KMS-11 (cell line): ENCODE measurements at regions not wholly inside any gene's neighbourhood (a gene's known extent, or its start where the extent isn't known, plus 50 kb on each side); places are given as distances from the start of the nearest gene placed in this dataset.
"Not testable (repeated sequence)": the region's sequence is repeated elsewhere in the genome, so short reads cannot be mapped to it uniquely, and the experiment has no call there.

Source experiments
- H2AFZ ChIP-seq: fragments of 200-600 bp; sonication (generic); 2 replicates; pipeline ENCODE4 v1.6.1; 2016; ENCODE audit warnings: antibody characterized with exemption, mixed run types, low read depth
- H3K27ac ChIP-seq: fragments of 200-600 bp; sonication (generic); 2 replicates; pipeline ENCODE4 v1.6.1; 2016; ENCODE audit warnings: mild to moderate bottlenecking, mixed run types
- H3K27me3 ChIP-seq: fragments of 200-600 bp; sonication (generic); 2 replicates; pipeline ENCODE4 v1.6.1; 2017; ENCODE audit warnings: mild to moderate bottlenecking, low read depth, mixed run types, moderate library complexity; ENCODE audit not compliant: insufficient read depth
- H3K36me3 ChIP-seq: fragments of 200-600 bp; sonication (generic); 2 replicates; pipeline ENCODE4 v1.6.1; 2017; ENCODE audit warnings: mild to moderate bottlenecking, mixed run types; ENCODE audit not compliant: insufficient read depth
- H3K4me1 ChIP-seq: fragments of 200-600 bp; sonication (generic); 2 replicates; pipeline ENCODE4 v1.6.1; 2016; ENCODE audit warnings: mild to moderate bottlenecking, low read depth, mixed run types; ENCODE audit not compliant: poor library complexity, severe bottlenecking
- H3K4me2 ChIP-seq: fragments of 200-600 bp; sonication (generic); 2 replicates; pipeline ENCODE4 v1.7.0; 2016; ENCODE audit warnings: mild to moderate bottlenecking, mixed run types
- H3K4me3 ChIP-seq: fragments of 200-600 bp; sonication (generic); IDR thresholded peaks from 2 replicates; pipeline ENCODE4 v1.6.1; 2017; ENCODE audit warnings: low read depth, low read length, mixed read lengths; ENCODE audit not compliant: insufficient read depth
- H3K79me2 ChIP-seq: fragments of 200-600 bp; sonication (generic); 2 replicates; pipeline ENCODE4 v1.6.1; 2016; ENCODE audit warnings: low read depth, mixed run types; ENCODE audit not compliant: insufficient read depth
- H3K9ac ChIP-seq: fragments of 200-600 bp; sonication (generic); 2 replicates; pipeline ENCODE4 v1.6.1; 2016; ENCODE audit warnings: mild to moderate bottlenecking, mixed run types
- H4K20me1 ChIP-seq: fragments of 200-600 bp; sonication (generic); 2 replicates; pipeline ENCODE4 v1.6.1; 2016; ENCODE audit warnings: mild to moderate bottlenecking, mixed run types; ENCODE audit not compliant: insufficient read depth
- TF ChIP-seq, protein P1 (sequence below): fragments of 200-600 bp; sonication (generic); conservative IDR thresholded peaks from 2 replicates; pipeline ENCODE4 v1.6.1; 2017; ENCODE audit warnings: low read depth, mild to moderate bottlenecking, antibody characterized with exemption, low read length, moderate library complexity, mixed read lengths

DNA sequence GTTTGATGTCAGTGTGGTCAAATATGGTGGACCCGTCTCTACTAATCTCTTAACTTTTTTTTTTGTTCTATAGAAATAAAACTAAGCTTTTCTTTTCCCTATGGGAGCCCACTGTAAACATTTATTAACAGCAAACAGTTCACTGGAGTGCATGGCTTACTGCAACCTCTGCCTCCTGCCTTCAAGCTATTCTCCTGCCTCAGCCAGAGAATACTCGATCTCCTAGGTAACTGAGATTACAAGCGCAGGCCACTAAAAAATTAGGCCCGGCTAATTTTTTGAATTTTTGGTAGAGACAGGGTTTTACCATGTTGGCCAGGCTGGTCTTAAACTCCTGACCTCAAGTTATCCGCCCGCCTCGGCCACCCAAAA, 80.0 kb downstream of the PPIAL4G start:
- H3K4me2 ChIP-seq, H3K79me2 ChIP-seq, H3K27me3 ChIP-seq, H3K4me1 ChIP-seq, H3K27ac ChIP-seq, H3K4me3 ChIP-seq, H2AFZ ChIP-seq, H4K20me1 ChIP-seq, H3K36me3 ChIP-seq, H3K9ac ChIP-seq: not testable (repeated sequence)

DNA sequence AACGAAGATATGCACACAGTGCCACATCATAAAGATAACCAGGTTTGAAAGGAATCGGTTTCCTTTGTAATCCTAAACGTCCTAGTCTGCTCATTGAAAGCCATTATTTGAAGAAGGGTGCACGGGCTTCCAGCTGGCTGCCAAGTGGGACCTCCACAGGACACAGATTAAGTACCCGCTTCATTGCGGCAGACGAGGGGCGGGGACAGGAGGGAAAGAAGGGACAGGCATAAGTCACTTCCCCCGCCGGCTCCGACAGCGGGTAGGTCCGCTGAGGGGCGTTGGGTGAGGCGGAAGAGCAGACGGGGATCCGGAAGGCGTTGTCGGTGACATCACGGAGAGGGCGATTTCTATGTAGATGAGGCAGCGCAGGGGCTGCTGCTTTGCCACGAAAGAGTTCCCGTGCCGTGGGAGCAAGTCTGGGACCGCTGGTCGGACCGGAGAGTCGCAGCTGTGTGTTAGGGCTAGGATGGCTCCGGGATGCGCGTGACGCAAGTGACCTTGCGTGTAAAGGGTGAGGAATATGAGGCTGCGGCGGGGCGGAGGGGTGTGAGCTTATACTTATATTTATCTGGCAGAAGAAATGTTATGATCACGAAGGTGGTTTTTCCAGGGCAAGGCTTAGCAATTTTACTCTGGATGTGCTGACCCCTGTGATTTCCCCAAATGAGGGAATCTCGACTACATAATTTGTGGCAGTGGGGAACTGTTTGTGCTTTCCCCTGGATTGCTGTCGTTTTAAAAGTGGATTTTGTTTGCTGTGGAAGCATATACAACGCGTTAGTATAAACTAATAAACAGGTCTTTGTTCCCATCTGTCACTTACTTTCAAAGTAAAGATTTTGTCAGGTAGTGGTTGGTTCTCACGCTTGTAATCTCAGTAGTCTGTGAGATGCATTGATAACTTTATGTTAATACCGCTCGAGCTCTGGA, 80.7 kb downstream of the PPIAL4G start:
- not testable (repeated sequence) for H3K79me2 ChIP-seq, H3K27ac ChIP-seq, H2AFZ ChIP-seq, H3K36me3 ChIP-seq, H3K4me3 ChIP-seq, H3K27me3 ChIP-seq, H3K9ac ChIP-seq, H3K4me2 ChIP-seq, H3K4me1 ChIP-seq, H4K20me1 ChIP-seq

DNA sequence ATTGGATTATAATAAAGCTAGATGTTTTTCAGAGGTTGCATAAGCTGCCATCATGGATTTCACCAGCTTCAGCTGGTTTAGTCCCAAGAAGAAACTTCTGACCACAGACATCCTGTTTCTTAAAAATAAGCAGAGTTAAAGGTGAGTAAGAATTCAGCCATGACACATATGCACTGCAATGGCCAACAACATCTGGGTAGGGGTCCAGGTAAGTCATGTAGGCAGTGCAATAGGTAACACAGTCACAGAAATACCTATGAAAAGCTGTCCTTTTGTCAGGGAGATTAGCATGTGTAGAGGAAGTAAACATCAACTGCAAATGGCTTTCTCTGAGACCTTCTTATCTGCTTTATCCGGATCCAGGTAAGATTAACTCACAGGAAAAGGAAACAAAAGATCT, 85.6 kb downstream of the PPIAL4G start:
- not testable (repeated sequence) for H3K27ac ChIP-seq, H2AFZ ChIP-seq, H3K27me3 ChIP-seq, H3K4me1 ChIP-seq, H3K9ac ChIP-seq, H4K20me1 ChIP-seq, H3K79me2 ChIP-seq, H3K36me3 ChIP-seq, H3K4me3 ChIP-seq, H3K4me2 ChIP-seq

DNA sequence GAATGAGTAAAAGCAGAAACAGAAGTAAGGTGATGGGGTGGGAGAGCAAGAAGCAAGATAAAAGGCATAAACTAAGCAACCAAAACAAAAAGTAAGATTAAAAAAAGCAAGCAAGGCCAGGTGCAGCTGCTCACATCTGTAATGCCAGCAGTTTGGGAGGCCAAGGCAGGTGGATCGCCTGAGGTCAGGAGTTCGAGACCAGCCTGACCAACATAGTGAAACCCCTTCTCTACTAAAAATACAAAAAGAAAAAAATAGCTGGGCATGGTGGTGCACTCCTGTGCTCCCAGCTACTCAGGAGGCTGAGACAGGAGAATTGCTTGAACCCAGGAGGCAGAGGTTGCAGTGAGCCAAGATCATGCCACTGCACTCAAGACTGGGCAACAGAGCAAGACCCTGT, 90.6 kb downstream of the PPIAL4G start:
- not testable (repeated sequence) for H3K4me1 ChIP-seq, H3K4me2 ChIP-seq, H3K36me3 ChIP-seq, H3K4me3 ChIP-seq, H3K27ac ChIP-seq, H2AFZ ChIP-seq, H3K9ac ChIP-seq, H3K27me3 ChIP-seq, H3K79me2 ChIP-seq, H4K20me1 ChIP-seq

DNA sequence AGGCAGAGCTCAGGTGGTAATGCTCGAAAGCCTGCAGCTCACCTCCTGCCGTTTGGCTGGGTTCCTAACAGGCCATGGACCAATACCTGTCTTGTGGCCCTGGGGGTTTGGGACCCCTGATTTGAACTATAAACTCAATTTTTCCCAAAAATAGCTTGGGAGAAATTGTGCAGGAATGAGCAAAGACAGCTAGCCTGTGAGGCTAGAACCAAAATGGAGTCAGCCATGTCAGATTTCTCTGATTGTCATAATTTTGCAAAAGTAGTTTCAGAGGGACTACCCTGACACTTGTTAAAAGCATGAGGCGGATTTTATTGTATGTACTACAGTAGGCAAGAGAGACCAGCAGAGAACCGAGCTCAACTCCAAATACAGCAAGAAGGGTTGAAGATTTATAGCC, 91.8 kb downstream of the PPIAL4G start:
- H3K9ac ChIP-seq, H2AFZ ChIP-seq, H3K79me2 ChIP-seq, H4K20me1 ChIP-seq, H3K4me1 ChIP-seq, H3K27ac ChIP-seq, H3K4me3 ChIP-seq, H3K36me3 ChIP-seq, H3K4me2 ChIP-seq, H3K27me3 ChIP-seq: not testable (repeated sequence)

DNA sequence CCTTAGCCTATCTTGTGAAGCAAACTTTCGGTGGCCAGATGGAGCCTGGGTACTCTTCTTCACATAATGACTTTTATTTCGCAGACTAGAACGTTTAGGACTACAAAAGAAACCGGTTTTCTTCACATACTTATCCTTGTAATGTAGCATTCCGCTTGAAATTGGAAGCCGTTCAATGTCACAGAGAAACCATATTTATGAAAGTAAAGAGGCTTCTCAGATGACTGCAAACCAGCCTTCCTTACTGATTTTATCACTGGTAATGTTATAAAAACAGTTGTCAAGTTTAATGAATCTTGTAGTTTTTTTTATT, 94.1 kb downstream of the PPIAL4G start:
- Histone ChIP-seq H3K79me2 (no peaks in the 10 kb centered on the region), H2AFZ (no peak overlapping the region), H3K36me3 (no peaks in the 10 kb centered on the region), H4K20me1 (no peaks in the 10 kb centered on the region), H3K27me3 (no peaks in the 10 kb centered on the region), H3K27ac (no peak overlapping the region), H3K4me3 (no peak overlapping the region), H3K9ac (no peak overlapping the region), H3K4me1 (peaks cover 4% of the 10 kb centered on the region), H3K4me2 (no peak overlapping the region)
- TF ChIP-seq, protein P1, sequence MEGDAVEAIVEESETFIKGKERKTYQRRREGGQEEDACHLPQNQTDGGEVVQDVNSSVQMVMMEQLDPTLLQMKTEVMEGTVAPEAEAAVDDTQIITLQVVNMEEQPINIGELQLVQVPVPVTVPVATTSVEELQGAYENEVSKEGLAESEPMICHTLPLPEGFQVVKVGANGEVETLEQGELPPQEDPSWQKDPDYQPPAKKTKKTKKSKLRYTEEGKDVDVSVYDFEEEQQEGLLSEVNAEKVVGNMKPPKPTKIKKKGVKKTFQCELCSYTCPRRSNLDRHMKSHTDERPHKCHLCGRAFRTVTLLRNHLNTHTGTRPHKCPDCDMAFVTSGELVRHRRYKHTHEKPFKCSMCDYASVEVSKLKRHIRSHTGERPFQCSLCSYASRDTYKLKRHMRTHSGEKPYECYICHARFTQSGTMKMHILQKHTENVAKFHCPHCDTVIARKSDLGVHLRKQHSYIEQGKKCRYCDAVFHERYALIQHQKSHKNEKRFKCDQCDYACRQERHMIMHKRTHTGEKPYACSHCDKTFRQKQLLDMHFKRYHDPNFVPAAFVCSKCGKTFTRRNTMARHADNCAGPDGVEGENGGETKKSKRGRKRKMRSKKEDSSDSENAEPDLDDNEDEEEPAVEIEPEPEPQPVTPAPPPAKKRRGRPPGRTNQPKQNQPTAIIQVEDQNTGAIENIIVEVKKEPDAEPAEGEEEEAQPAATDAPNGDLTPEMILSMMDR, result no peak
